Upper lobe of right lung (tissue), 1 donor: ENCODE measurements at regions not wholly inside any gene's neighbourhood (a gene's known extent, or its start where the extent isn't known, plus 50 kb on each side); places are given as distances from the start of the nearest gene placed in this dataset.

Source experiments
- ATAC-seq: fragments of 200-7000 bp; cut with Tn5 transposase; one replicate; pipeline ENCODE4 v1.9.1; 2020; ENCODE audit warnings: mild to moderate bottlenecking, moderate library complexity
- DNase-seq: peaks from one replicate; pipeline ENCODE4 v3.0.0-alpha.2; 2020
- H3K27ac ChIP-seq: fragments of 200-600 bp; one replicate; pipeline ENCODE4 v1.8.0; 2022
- H3K27me3 ChIP-seq: fragments of 200-600 bp; one replicate; pipeline ENCODE4 v1.8.0; 2022; ENCODE audit warnings: mild to moderate bottlenecking
- H3K36me3 ChIP-seq: fragments of 200-600 bp; one replicate; pipeline ENCODE4 v1.8.0; 2022
- H3K4me1 ChIP-seq: fragments of 200-600 bp; one replicate; pipeline ENCODE4 v1.8.0; 2022
- H3K4me3 ChIP-seq: fragments of 200-600 bp; one replicate; pipeline ENCODE4 v1.8.0; 2022; ENCODE audit warnings: mild to moderate bottlenecking
- H3K9me3 ChIP-seq: fragments of 200-600 bp; one replicate; pipeline ENCODE4 v1.8.0; 2022
- CTCF ChIP-seq: fragments of 200-600 bp; IDR thresholded peaks from one replicate; pipeline ENCODE4 v1.8.0; 2022; ENCODE audit warnings: antibody characterized with exemption
- intact Hi-C: fragments of 100-400 bp; cut with DNase I; formaldehyde crosslinking; loops from one replicate; pipeline ENCODE4 v1.11.0; 2022
- donor health status: DM: no; HTN: yes; CAD: no; lungs with severe emphysema.

- TF ChIP-seq CTCF: no peak
- ATAC-seq: no peak
- Histone ChIP-seq H3K36me3 (no peaks in the 10 kb centered on the region), H3K27me3 (no peaks in the 10 kb centered on the region), H3K9me3 (no peaks in the 10 kb centered on the region), H3K4me3 (no peak overlapping the region), H3K4me1 (no peaks in the 10 kb centered on the region), H3K27ac (no peak overlapping the region)
- DNase-seq: peak; percentile 43
- intact Hi-C loops: no loop called here
These were observed 816.8 kb downstream of the BRD1 start for GRCh38 chr22:49010901-49011300.

DNA sequence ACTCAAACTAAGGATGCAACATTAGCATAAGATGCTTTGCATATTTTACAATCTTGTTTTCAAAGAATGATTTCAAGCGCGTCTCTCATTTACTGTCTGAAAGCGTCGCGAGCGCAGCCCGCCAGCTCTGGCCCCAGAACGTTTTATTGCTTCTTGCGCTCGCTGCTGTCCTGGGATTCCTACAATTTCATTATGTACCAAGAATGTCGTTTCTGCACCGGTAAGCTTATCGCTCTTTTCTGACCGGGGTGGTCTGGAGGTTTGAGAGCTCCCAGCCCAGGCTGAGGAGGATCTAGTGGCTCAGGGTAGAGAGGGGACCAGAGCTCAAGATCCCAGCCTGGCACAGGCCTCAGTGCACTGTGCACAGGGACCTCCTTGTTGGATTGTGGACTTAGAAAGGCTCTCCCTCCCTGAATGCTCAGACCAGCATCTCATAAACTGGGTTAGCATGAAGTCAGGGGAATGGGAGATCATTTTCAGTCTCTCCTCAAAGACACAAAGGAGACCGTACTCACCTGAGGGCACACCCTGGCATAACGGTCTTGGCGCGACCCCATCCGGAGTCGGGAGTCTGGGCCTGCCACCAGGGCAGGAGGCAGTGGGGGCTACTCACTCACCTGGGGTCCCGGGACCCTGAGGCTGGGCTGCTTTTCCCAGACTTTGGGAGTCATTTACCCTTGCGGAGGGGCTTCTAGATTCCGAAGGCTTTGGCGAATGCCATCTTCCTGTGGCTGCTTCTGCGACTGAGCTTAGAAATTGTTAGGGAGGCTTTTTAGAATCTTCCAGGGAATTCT, 817.4 kb downstream of the BRD1 start:
- no peak for TF ChIP-seq CTCF
- H3K27me3 ChIP-seq: no peaks in the 10 kb centered on the region
- no peak overlapping the region for H3K4me3 ChIP-seq
- H3K27ac ChIP-seq: no peak overlapping the region
- H3K36me3 ChIP-seq: no peaks in the 10 kb centered on the region
- intact Hi-C loops: no loop called here
- H3K4me1 ChIP-seq: no peaks in the 10 kb centered on the region
- DNase-seq: peak; percentile 58
- no peak for ATAC-seq
- no peaks in the 10 kb centered on the region for H3K9me3 ChIP-seq

DNA sequence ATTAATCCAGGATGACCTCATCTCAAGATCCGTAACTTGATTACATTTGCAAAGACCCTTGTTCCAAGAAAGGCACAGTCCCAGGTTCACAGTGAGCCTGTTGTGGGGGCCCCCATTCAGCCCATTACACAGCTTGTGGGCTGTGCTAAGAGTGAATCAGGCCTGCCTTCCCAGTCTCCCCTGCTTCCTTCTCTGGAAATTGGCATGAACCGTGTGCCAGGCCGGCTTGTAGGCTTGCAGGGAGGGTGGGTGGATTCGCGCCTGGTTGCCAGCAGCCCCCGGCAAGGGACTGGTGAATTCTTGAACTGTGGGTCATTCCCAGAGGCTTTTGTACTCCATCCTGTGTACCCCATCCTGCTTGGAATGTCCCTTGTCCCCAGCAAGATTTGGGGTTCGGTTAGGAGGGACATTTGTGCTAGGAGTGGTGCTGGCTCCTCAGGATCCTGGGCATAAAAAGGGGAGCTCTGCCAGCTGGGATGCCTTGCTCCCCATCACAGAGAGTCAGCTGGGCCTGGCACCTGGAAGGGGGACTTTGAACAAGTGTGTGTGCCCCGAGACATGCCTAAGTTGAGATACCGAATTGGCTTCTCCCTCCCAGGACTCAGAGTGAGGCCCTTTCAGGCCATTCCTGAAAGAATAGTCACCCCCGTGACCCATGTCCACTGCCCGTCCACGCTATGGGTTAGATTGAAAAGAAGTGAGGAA, 818.2 kb downstream of the BRD1 start:
- no peak overlapping the region for H3K4me3 ChIP-seq
- no peaks in the 10 kb centered on the region for H3K4me1 ChIP-seq
- no peak for TF ChIP-seq CTCF
- DNase-seq (peak; percentile 41), ATAC-seq (no peak)
- no peaks in the 10 kb centered on the region for H3K36me3 ChIP-seq
- no peaks in the 10 kb centered on the region for H3K9me3 ChIP-seq
- H3K27me3 ChIP-seq: no peaks in the 10 kb centered on the region
- no peak overlapping the region for H3K27ac ChIP-seq
- intact Hi-C loops: no loop called here

- Histone ChIP-seq H3K36me3 (no peaks in the 10 kb centered on the region), H3K4me1 (no peaks in the 10 kb centered on the region), H3K27me3 (no peaks in the 10 kb centered on the region), H3K4me3 (no peak overlapping the region), H3K9me3 (no peaks in the 10 kb centered on the region), H3K27ac (no peak overlapping the region)
- intact Hi-C loops: no loop called here
- peak; percentile 25 for DNase-seq
- ATAC-seq: no peak
- no peak for TF ChIP-seq CTCF
These were observed 818.9 kb downstream of the BRD1 start for GRCh38 chr22:49008682-49009235.

- H3K27me3 ChIP-seq: no peaks in the 10 kb centered on the region
- H3K36me3 ChIP-seq: no peaks in the 10 kb centered on the region
- intact Hi-C loops: no loop called here
- no peak overlapping the region for H3K27ac ChIP-seq
- TF ChIP-seq CTCF: no peak
- no peaks in the 10 kb centered on the region for H3K4me1 ChIP-seq
- peak; percentile 46 for DNase-seq
- H3K4me3 ChIP-seq: no peak overlapping the region
- ATAC-seq: no peak
- H3K9me3 ChIP-seq: no peaks in the 10 kb centered on the region
These were observed 820.5 kb downstream of the BRD1 start for GRCh38 chr22:49007013-49007653.
